ENCODE measurements at regions not wholly inside any gene's neighbourhood (a gene's known extent, or its start where the extent isn't known, plus 50 kb on each side); places are given as distances from the start of the nearest gene placed in this dataset.

DNA sequence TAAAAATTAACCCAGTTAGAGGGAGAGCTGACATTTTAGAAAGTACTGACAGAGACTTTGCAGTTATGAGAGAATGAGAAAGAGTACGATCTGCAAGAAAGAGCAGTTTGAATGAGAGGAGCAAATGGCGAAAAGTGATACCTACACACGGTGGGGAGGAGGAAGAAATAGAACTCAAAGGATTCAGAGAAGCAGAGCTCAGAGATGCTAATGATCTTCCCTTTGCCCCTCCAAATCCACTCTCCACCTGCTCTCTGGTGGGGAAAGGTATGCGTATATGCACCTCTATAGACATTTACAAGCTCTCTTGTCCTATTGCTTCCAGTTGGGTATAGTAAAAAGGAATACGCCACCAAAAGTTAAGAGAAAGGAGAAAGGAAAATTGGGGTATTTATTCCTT, 123.3 kb upstream of the TTC14 start:
- Mint-ChIP-seq H3K36me3 (ENCODE audit: low read depth) (no peaks in the 10 kb centered on the region), H3K4me1 (no peaks in the 10 kb centered on the region), H3K27ac (no peak overlapping the region), H3K27me3 (peaks cover 2% of the 10 kb centered on the region), H3K4me3 (no peak overlapping the region), H3K9me3 (peaks cover under 1% of the 10 kb centered on the region)
- DNase-seq = no peak
- no peak for ATAC-seq

DNA sequence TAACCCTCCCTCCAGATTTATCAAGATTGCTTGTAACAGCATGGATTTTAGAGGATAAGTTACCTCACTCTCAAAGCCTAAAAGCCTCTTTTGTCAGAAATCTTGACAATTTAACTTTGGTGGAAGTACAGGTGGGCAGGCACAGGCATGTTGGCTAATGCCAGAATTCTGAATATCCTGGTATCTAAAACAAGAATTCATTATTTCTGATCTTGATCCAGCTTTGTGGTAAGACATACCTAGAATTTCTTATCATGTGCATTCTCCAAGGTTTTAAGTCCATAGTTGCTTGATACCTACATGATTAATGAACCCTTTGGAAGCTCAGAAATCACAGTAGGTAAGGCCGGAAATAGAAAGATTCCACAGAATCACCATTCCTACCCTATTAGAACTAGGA, 109.9 kb upstream of the TTC14 start:
- ATAC-seq = no peak
- no peaks in the 10 kb centered on the region for H3K4me1 Mint-ChIP-seq
- no peak overlapping the region for H3K27ac Mint-ChIP-seq
- no peaks in the 10 kb centered on the region for H3K27me3 Mint-ChIP-seq
- no peaks in the 10 kb centered on the region for H3K36me3 Mint-ChIP-seq (ENCODE audit: low read depth)
- peaks cover 6% of the 10 kb centered on the region for H3K9me3 Mint-ChIP-seq
- H3K4me3 Mint-ChIP-seq = no peak overlapping the region
- no peak for DNase-seq

DNA sequence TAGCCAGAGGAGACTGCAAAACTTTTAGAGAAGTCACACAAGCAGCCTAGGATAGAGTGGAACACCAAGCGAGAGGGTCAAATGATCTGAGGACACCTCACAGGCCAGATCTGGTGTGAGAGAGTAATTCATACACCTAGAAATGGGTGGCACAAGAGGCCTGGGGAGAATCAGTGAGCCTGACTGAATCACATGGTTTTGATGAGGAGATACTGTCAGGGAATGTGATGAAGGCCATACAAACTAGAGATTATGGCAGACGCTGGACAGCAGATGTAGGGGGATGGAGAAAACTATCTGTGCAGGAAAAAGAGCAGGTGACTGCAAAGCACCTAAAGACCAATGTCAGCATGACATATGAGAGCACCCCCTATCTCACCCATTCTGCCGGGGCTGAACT, 105.0 kb upstream of the TTC14 start:
- no peak overlapping the region for H3K4me3 Mint-ChIP-seq
- no peak for DNase-seq
- no peaks in the 10 kb centered on the region for H3K27me3 Mint-ChIP-seq
- no peak for ATAC-seq
- no peaks in the 10 kb centered on the region for H3K36me3 Mint-ChIP-seq (ENCODE audit: low read depth)
- no peak overlapping the region for H3K27ac Mint-ChIP-seq
- peaks cover 23% of the 10 kb centered on the region for H3K9me3 Mint-ChIP-seq
- no peaks in the 10 kb centered on the region for H3K4me1 Mint-ChIP-seq

DNA sequence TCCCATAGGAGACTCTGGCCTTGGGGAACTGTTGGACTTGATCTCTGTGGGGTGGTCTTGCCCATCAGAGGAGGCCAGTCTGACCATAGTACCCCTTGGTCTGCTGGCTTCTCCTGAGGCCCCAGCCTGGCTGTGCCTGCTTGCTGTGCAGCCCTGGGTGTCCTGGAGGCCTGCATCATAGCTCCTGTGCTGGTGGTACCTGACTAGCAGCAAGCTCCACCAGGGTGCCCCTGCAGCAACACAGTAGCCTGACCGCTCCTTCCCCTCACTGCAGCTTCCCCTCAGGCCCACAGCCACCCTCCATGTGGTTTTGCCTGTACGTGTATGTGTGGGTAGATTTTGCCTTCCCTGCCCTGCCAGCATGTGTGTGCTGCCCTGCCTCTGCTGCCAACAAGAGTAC, 85.6 kb upstream of the TTC14 start:
- Mint-ChIP-seq H3K4me3 (no peak overlapping the region), H3K4me1 (no peaks in the 10 kb centered on the region), H3K36me3 (ENCODE audit: low read depth) (no peaks in the 10 kb centered on the region), H3K27me3 (peaks cover 4% of the 10 kb centered on the region), H3K9me3 (peaks cover 20% of the 10 kb centered on the region), H3K27ac (no peak overlapping the region)
- DNase-seq (no peak), ATAC-seq (no peak)

DNA sequence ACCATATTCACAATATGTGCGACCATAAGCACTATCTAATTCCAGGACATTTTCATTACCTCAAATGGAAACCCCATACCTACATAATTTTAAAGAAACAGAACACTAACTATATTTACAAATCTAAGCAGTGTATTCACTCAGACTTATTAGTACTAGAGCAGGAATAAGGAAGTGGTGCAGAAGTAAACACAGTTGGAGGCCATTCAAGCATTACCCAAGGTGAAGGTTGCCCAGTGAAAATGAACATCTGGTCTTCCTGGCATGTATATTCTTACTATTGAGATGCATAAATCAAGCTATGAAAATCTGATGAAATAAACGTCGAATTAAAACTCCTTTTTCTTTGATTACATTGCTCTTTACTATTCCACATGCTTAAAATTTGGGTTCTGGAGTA, 78.9 kb upstream of the TTC14 start:
- Mint-ChIP-seq H3K9me3 (peaks cover 26% of the 10 kb centered on the region), H3K36me3 (ENCODE audit: low read depth) (no peaks in the 10 kb centered on the region), H3K27me3 (peaks cover 2% of the 10 kb centered on the region), H3K4me1 (no peaks in the 10 kb centered on the region), H3K4me3 (no peak overlapping the region), H3K27ac (no peak overlapping the region)
- ATAC-seq (no peak), DNase-seq (no peak)

GRCh38 chr3:180528843-180529242, 73.1 kb upstream of the TTC14 start:
- H3K36me3 Mint-ChIP-seq (ENCODE audit: low read depth) = no peaks in the 10 kb centered on the region
- peaks cover 8% of the 10 kb centered on the region for H3K9me3 Mint-ChIP-seq
- ATAC-seq = no peak
- no peaks in the 10 kb centered on the region for H3K4me1 Mint-ChIP-seq
- no peak overlapping the region for H3K4me3 Mint-ChIP-seq
- H3K27me3 Mint-ChIP-seq = peaks cover 2% of the 10 kb centered on the region
- no peak overlapping the region for H3K27ac Mint-ChIP-seq
- DNase-seq = no peak

GRCh38 chr3:180529778-180530177, 72.2 kb upstream of the TTC14 start:
- no peak overlapping the region for H3K27ac Mint-ChIP-seq
- H3K36me3 Mint-ChIP-seq (ENCODE audit: low read depth) = no peaks in the 10 kb centered on the region
- peaks cover 2% of the 10 kb centered on the region for H3K27me3 Mint-ChIP-seq
- no peak for ATAC-seq
- H3K4me3 Mint-ChIP-seq = no peak overlapping the region
- no peaks in the 10 kb centered on the region for H3K4me1 Mint-ChIP-seq
- H3K9me3 Mint-ChIP-seq = no peaks in the 10 kb centered on the region
- DNase-seq = no peak

DNA sequence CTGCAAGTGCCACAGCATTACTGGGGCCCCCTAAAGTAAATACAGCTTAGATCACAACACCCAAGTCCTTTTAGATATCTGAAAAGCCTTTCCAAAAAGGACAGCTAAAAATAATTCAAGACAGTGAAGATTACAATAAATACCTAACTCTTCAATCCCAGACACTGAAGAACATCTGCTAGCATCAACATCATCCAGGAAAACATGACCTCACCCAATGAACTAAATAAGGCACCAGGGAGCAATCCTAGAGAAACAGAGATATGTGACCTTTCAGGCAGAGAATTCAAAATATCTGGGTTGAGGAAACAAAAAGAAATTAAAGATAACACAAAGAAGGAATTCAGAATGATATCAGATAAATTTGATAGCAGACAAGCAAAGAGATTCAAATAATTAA, 71.7 kb upstream of the TTC14 start:
- H3K27ac Mint-ChIP-seq = no peak overlapping the region
- H3K36me3 Mint-ChIP-seq (ENCODE audit: low read depth) = no peaks in the 10 kb centered on the region

GRCh38 chr3:180531303-180532278, 70.4 kb upstream of the TTC14 start:
- Mint-ChIP-seq H3K4me3 (no peak overlapping the region), H3K27ac (no peak overlapping the region), H3K27me3 (peaks cover 2% of the 10 kb centered on the region), H3K36me3 (ENCODE audit: low read depth) (no peaks in the 10 kb centered on the region), H3K4me1 (no peaks in the 10 kb centered on the region), H3K9me3 (peaks cover under 1% of the 10 kb centered on the region)
- no peak for DNase-seq
- ATAC-seq = no peak

More for the DNA sequence above, 71.7 kb upstream of the TTC14 start:
- H3K4me3 Mint-ChIP-seq = no peak overlapping the region
- no peaks in the 10 kb centered on the region for H3K9me3 Mint-ChIP-seq
- no peak for ATAC-seq
- H3K4me1 Mint-ChIP-seq = no peaks in the 10 kb centered on the region
- no peak for DNase-seq
- H3K27me3 Mint-ChIP-seq = peaks cover 2% of the 10 kb centered on the region

DNA sequence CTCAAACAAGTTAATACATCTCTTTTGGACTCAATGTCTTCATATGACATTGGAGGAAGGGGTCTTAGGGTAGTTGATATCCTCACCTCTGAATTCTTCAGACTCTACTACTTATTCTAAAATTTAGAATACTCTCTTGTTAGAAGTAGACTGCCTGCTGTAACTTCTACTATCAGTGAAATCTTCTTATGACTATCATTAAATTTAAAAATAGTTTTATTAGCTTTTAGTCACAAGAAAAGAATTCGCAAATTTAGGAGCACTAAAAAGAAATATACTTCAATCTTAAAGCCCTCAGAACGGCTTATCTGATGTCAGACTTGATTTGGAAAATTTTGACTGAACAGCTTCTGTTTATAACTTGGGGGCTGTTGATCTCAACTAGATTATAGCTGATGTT, 67.1 kb upstream of the TTC14 start:
- DNase-seq = no peak
- Mint-ChIP-seq H3K4me3 (no peak overlapping the region), H3K27ac (no peak overlapping the region), H3K9me3 (peaks cover 12% of the 10 kb centered on the region), H3K4me1 (no peaks in the 10 kb centered on the region), H3K27me3 (peaks cover 2% of the 10 kb centered on the region), H3K36me3 (ENCODE audit: low read depth) (no peaks in the 10 kb centered on the region)
- ATAC-seq = no peak

DNA sequence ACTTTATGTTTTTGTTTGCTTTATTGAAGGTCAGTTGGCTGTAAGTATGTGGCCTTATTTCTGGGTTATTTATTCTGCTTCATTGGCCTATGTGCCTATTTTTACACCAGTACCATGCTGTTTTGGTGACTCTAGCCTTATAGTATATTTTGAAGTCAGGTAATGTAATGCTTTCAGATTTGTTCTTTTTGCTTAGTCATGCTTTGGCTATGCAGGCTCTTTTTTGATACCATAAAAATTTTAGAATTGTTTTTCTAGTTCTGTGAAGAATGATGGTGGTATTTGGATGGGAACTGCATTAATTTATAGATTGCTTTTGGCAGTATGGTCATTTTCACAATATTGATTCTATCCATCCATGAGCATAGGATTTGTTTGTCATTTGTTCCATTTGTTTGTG, 63.5 kb upstream of the TTC14 start:
- Mint-ChIP-seq H3K9me3 (peaks cover 12% of the 10 kb centered on the region), H3K27ac (no peak overlapping the region), H3K36me3 (ENCODE audit: low read depth) (no peaks in the 10 kb centered on the region), H3K4me3 (no peak overlapping the region), H3K4me1 (no peaks in the 10 kb centered on the region), H3K27me3 (peaks cover 1% of the 10 kb centered on the region)
- ATAC-seq (no peak), DNase-seq (no peak)

DNA sequence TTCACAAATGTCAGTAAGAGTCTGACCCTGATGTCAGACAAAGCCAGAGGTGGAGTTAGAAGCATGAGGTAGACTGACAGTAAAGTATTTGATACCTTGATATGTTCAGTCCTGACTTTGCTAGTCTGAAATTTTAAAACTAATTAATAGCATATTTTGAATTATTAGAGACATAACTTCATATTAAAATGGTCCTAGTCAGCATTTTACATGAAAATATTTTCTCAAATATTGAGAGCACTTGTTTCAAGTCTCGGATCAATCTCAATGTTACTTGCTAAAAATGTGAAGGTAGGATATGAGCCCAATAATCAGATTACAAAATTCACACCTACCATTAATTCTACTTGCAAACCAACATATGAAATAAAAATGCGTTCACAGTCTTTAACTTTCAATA, 58.1 kb upstream of the TTC14 start:
- no peaks in the 10 kb centered on the region for H3K9me3 Mint-ChIP-seq
- DNase-seq (no peak), ATAC-seq (no peak)
- H3K36me3 Mint-ChIP-seq (ENCODE audit: low read depth) = no peaks in the 10 kb centered on the region
- H3K4me3 Mint-ChIP-seq = no peak overlapping the region
- H3K27ac Mint-ChIP-seq = no peak overlapping the region
- no peaks in the 10 kb centered on the region for H3K4me1 Mint-ChIP-seq
- peaks cover 8% of the 10 kb centered on the region for H3K27me3 Mint-ChIP-seq

DNA sequence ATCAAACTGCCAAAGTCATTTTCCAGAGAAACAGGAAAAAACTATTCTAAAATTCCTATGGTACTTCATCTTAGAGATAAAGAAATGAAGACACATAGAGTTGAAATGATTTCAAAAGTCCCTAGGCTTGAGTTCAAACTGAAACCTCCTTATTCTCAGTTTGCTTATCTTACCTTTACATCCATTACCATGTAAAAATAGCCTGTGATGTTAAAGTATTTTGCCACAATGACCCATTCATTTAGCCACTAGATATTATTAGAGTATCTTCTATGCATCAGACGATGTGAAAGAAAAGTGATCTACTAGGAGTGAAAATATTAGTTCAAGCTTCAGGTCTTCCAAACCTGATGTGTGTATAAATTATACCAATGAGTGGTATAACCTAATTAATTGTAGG, 55.1 kb upstream of the TTC14 start:
- ATAC-seq = no peak
- Mint-ChIP-seq H3K27ac (no peak overlapping the region), H3K36me3 (ENCODE audit: low read depth) (no peaks in the 10 kb centered on the region), H3K4me3 (no peak overlapping the region), H3K9me3 (no peaks in the 10 kb centered on the region), H3K27me3 (peaks cover 8% of the 10 kb centered on the region), H3K4me1 (no peaks in the 10 kb centered on the region)
- no peak for DNase-seq

DNA sequence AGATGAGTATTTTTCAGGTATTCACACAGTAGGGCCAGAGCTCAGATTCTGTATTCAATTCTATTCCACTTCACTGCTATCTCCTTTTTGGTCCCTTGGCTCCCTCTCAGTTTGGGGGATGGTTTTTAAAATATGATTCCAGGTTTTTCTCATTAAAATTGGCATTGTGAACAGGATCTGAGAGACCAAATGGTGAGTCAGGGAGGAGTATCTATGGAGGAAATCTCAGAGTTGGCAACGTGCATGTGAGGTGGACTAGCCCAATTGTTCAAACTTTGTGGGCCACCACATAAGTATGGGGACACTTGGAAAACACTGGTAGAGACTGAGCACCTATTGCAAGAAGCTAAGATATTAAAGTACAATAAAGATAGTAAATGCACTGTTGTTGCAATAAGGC, 53.9 kb upstream of the TTC14 start:
- DNase-seq = no peak
- no peaks in the 10 kb centered on the region for H3K36me3 Mint-ChIP-seq (ENCODE audit: low read depth)
- H3K4me1 Mint-ChIP-seq = no peaks in the 10 kb centered on the region
- no peak overlapping the region for H3K27ac Mint-ChIP-seq
- H3K4me3 Mint-ChIP-seq = no peak overlapping the region
- ATAC-seq = no peak
- H3K27me3 Mint-ChIP-seq = peaks cover 8% of the 10 kb centered on the region
- H3K9me3 Mint-ChIP-seq = no peaks in the 10 kb centered on the region

All from activated naive CD8-positive, alpha-beta T cell treated with anti-CD3 and anti-CD28 coated beads, Interleukin-2, amount 50 U/mL, for 24 hours (primary cell).